Astrocyte (in vitro differentiated cells and primary cell): ENCODE measurements at regions not wholly inside any gene's neighbourhood (a gene's known extent, or its start where the extent isn't known, plus 50 kb on each side); places are given as distances from the start of the nearest gene placed in this dataset.

Source experiments
- DNase-seq: peaks from one replicate; pipeline ENCODE4 v3.0.0-alpha.2; 2010; ENCODE audit warnings: low read depth
- FAIRE-seq: peaks from 2 replicates; lab custom pipeline; 2011; peaks lifted over from hg19 to GRCh38; lab: Jason Lieb, UNC
- H2AFZ ChIP-seq: 2 replicates; pipeline ENCODE4 v1.6.0; 2012; ENCODE audit warnings: low read depth, low read length, inconsistent platforms
- H3K27ac ChIP-seq: 2 replicates; pipeline ENCODE4 v1.5.1; 2011; ENCODE audit warnings: low read depth, low read length, inconsistent platforms
- H3K27me3 ChIP-seq: 2 replicates; pipeline ENCODE4 v1.6.0; 2011; ENCODE audit warnings: low read length, inconsistent platforms; ENCODE audit not compliant: insufficient read depth
- H3K36me3 ChIP-seq: 2 replicates; pipeline ENCODE4 v1.5.1; 2011; ENCODE audit warnings: low read length, inconsistent platforms; ENCODE audit not compliant: insufficient read depth
- H3K4me1 ChIP-seq: 2 replicates; pipeline ENCODE4 v1.5.1; 2011; ENCODE audit warnings: low read length, inconsistent platforms; ENCODE audit not compliant: insufficient read depth
- H3K4me2 ChIP-seq: 2 replicates; pipeline ENCODE4 v1.6.0; 2012; ENCODE audit warnings: low read length, inconsistent platforms
- H3K4me3 ChIP-seq: 2 replicates; pipeline ENCODE4 v1.5.1; 2011; ENCODE audit warnings: low read depth, mild to moderate bottlenecking, low read length, inconsistent platforms; ENCODE audit not compliant: insufficient read depth
- H3K79me2 ChIP-seq: 2 replicates; pipeline ENCODE4 v1.6.0; 2012; ENCODE audit warnings: mild to moderate bottlenecking, low read length, inconsistent platforms; ENCODE audit not compliant: insufficient read depth
- H3K9ac ChIP-seq: 2 replicates; pipeline ENCODE4 v1.6.0; 2012; ENCODE audit warnings: mild to moderate bottlenecking, low read length, inconsistent platforms
- H3K9me3 ChIP-seq: 2 replicates; pipeline ENCODE4 v1.5.1; 2012; ENCODE audit warnings: low read depth, mild to moderate bottlenecking, low read length, inconsistent platforms; ENCODE audit not compliant: insufficient read depth
- H4K20me1 ChIP-seq: 2 replicates; pipeline ENCODE4 v1.6.0; 2012; ENCODE audit warnings: low read length, inconsistent platforms; ENCODE audit not compliant: insufficient read depth
- H3K27ac Mint-ChIP-seq: one replicate; pipeline ENCODE4 v1.8.0; 2021; ENCODE audit warnings: mild to moderate bottlenecking, mixed read lengths; ENCODE audit not compliant: unreplicated experiment
- H3K27me3 Mint-ChIP-seq: one replicate; pipeline ENCODE4 v1.8.0; 2021; ENCODE audit warnings: low read depth, mixed read lengths; ENCODE audit not compliant: unreplicated experiment
- H3K36me3 Mint-ChIP-seq: one replicate; pipeline ENCODE4 v1.8.0; 2021; ENCODE audit warnings: low read depth, mixed read lengths; ENCODE audit not compliant: unreplicated experiment
- H3K4me1 Mint-ChIP-seq: one replicate; pipeline ENCODE4 v1.8.0; 2021; ENCODE audit warnings: low read depth, mixed read lengths; ENCODE audit not compliant: unreplicated experiment
- H3K4me3 Mint-ChIP-seq: one replicate; pipeline ENCODE4 v1.8.0; 2021; ENCODE audit warnings: mild to moderate bottlenecking, moderate library complexity, mixed read lengths; ENCODE audit not compliant: unreplicated experiment
- H3K9me3 Mint-ChIP-seq: one replicate; pipeline ENCODE4 v1.8.0; 2021; ENCODE audit warnings: mild to moderate bottlenecking, mixed read lengths; ENCODE audit not compliant: unreplicated experiment
- EZH2 ChIP-seq: IDR thresholded peaks from 2 replicates; pipeline ENCODE4 v1.6.1; 2012; ENCODE audit warnings: mild to moderate bottlenecking, low read length, inconsistent platforms; ENCODE audit not compliant: insufficient read depth
- TF ChIP-seq, protein P1 (sequence below): IDR thresholded peaks from 2 replicates; pipeline ENCODE4 v1.5.1; 2011; ENCODE audit warnings: low read depth, mild to moderate bottlenecking, inconsistent platforms, low read length, moderate library complexity; ENCODE audit not compliant: insufficient read depth

DNA sequence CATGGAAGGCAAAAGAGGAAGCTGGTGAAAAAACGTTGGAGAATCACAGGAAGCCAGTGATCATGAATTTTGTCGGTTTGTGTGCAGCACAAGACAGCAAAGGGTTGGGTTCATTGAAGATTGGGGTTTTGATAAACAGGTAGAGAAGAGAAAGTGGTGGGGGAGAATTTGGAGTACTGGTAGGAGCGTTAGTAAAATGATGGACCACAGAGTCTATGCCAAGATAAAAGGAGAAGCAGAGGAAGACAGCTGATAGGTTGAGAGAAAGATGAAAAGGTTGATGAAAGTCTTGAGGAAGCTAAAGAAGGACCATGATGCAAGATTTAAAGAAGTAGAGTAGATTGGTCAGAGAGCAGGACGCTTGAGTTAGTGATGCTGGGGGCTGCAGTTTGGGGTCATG lies 156.8 kb upstream of the POU3F1 start:
- no peak overlapping the region for H2AFZ ChIP-seq
- no peak overlapping the region for H3K4me3 ChIP-seq
- Mint-ChIP-seq H3K4me3 (no peak overlapping the region), H3K27ac (no peak overlapping the region), H3K4me1 (peaks cover under 1% of the 10 kb centered on the region), H3K27me3 (peaks cover 24% of the 10 kb centered on the region), H3K9me3 (peaks cover 9% of the 10 kb centered on the region), H3K36me3 (no peaks in the 10 kb centered on the region)
- no peak overlapping the region for H3K9ac ChIP-seq
- TF ChIP-seq, protein P1, sequence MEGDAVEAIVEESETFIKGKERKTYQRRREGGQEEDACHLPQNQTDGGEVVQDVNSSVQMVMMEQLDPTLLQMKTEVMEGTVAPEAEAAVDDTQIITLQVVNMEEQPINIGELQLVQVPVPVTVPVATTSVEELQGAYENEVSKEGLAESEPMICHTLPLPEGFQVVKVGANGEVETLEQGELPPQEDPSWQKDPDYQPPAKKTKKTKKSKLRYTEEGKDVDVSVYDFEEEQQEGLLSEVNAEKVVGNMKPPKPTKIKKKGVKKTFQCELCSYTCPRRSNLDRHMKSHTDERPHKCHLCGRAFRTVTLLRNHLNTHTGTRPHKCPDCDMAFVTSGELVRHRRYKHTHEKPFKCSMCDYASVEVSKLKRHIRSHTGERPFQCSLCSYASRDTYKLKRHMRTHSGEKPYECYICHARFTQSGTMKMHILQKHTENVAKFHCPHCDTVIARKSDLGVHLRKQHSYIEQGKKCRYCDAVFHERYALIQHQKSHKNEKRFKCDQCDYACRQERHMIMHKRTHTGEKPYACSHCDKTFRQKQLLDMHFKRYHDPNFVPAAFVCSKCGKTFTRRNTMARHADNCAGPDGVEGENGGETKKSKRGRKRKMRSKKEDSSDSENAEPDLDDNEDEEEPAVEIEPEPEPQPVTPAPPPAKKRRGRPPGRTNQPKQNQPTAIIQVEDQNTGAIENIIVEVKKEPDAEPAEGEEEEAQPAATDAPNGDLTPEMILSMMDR = no peak
- no peak for TF ChIP-seq EZH2
- no peaks in the 10 kb centered on the region for H3K9me3 ChIP-seq
- no peak overlapping the region for H3K4me2 ChIP-seq
- peaks cover 6% of the 10 kb centered on the region for H3K27me3 ChIP-seq
- no peak for FAIRE-seq
- no peaks in the 10 kb centered on the region for H4K20me1 ChIP-seq
- H3K36me3 ChIP-seq = no peaks in the 10 kb centered on the region
- no peaks in the 10 kb centered on the region for H3K4me1 ChIP-seq
- no peaks in the 10 kb centered on the region for H3K79me2 ChIP-seq
- DNase-seq = no peak
- no peak overlapping the region for H3K27ac ChIP-seq

DNA sequence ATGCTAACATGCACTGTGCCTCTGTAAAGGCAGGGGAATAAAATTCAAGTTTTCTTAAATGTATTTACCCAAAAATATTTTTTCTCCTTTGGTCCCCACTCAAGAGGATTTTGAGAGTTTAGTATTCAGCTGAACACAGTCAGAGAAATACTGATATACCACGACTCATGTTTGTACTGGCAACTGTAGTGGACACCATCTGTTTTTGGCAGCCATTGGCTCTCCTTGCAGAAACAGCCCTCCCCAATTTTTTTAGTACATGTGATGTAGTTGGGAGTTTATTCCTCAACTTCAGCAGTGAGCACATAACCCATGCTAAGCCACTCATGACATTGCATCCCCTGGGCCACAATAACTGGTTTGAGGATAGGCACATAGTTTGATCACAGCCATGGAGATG lies 154.8 kb upstream of the POU3F1 start:
- no peak for FAIRE-seq
- Mint-ChIP-seq H3K27ac (no peak overlapping the region), H3K9me3 (peaks cover 7% of the 10 kb centered on the region), H3K27me3 (peaks cover 17% of the 10 kb centered on the region), H3K4me1 (no peaks in the 10 kb centered on the region), H3K36me3 (no peaks in the 10 kb centered on the region), H3K4me3 (no peak overlapping the region)
- Histone ChIP-seq H3K27ac (no peak overlapping the region), H3K9ac (no peak overlapping the region), H3K36me3 (no peaks in the 10 kb centered on the region), H2AFZ (no peak overlapping the region), H3K4me1 (no peaks in the 10 kb centered on the region), H3K27me3 (peaks cover 10% of the 10 kb centered on the region), H3K79me2 (no peaks in the 10 kb centered on the region), H4K20me1 (no peaks in the 10 kb centered on the region), H3K4me3 (no peak overlapping the region), H3K9me3 (no peaks in the 10 kb centered on the region), H3K4me2 (no peak overlapping the region)
- TF ChIP-seq EZH2 = no peak
- TF ChIP-seq, protein P1 = no peak
- no peak for DNase-seq

DNA sequence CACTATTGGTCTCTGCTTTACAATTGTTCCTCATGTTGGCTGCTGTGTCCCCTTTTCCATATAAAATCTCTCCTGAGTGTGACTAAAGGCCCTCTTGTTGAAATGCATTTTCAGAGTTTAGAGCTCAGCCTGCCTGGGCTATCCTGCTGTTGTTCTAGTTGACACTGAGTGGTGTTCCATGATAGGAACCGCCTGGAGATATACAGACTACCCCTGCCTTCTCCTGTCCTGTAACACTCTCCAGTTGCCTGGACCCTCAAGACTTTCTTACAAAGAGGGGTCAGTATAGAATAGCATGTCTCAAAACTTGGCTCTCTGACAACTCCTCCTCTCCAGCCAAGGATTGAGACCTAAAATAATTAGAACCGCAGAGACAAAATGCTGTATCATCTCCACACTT lies 152.0 kb upstream of the POU3F1 start:
- Histone ChIP-seq H2AFZ (no peak overlapping the region), H3K27ac (no peak overlapping the region), H3K79me2 (no peaks in the 10 kb centered on the region), H3K9ac (no peak overlapping the region), H3K36me3 (no peaks in the 10 kb centered on the region), H3K4me3 (no peak overlapping the region), H3K27me3 (peaks cover 12% of the 10 kb centered on the region), H4K20me1 (no peaks in the 10 kb centered on the region), H3K4me2 (no peak overlapping the region), H3K4me1 (no peaks in the 10 kb centered on the region), H3K9me3 (no peaks in the 10 kb centered on the region)
- DNase-seq = no peak
- Mint-ChIP-seq H3K36me3 (peaks cover 2% of the 10 kb centered on the region), H3K4me1 (no peaks in the 10 kb centered on the region), H3K27me3 (peaks cover 21% of the 10 kb centered on the region), H3K9me3 (peaks cover 7% of the 10 kb centered on the region), H3K4me3 (no peak overlapping the region), H3K27ac (no peak overlapping the region)
- FAIRE-seq = no peak
- TF ChIP-seq, protein P1 = no peak
- TF ChIP-seq EZH2 = no peak
